ENCODE measurements at regions not wholly inside any gene's neighbourhood (a gene's known extent, or its start where the extent isn't known, plus 50 kb on each side); places are given as distances from the start of the nearest gene placed in this dataset.

- TF ChIP-seq POLR2A (IDR thresholded peaks at IDR 0.05) (no peak), POLR2AphosphoS5 (IDR thresholded peaks at IDR 0.05) (no peak)
- TF ChIP-seq, protein P1, sequence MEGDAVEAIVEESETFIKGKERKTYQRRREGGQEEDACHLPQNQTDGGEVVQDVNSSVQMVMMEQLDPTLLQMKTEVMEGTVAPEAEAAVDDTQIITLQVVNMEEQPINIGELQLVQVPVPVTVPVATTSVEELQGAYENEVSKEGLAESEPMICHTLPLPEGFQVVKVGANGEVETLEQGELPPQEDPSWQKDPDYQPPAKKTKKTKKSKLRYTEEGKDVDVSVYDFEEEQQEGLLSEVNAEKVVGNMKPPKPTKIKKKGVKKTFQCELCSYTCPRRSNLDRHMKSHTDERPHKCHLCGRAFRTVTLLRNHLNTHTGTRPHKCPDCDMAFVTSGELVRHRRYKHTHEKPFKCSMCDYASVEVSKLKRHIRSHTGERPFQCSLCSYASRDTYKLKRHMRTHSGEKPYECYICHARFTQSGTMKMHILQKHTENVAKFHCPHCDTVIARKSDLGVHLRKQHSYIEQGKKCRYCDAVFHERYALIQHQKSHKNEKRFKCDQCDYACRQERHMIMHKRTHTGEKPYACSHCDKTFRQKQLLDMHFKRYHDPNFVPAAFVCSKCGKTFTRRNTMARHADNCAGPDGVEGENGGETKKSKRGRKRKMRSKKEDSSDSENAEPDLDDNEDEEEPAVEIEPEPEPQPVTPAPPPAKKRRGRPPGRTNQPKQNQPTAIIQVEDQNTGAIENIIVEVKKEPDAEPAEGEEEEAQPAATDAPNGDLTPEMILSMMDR (IDR thresholded peaks at IDR 0.05), result no peak
Measured at GRCh38 chr4:29307755-29308154, 1412.4 kb upstream of the PCDH7 start.
